Panc1 (cell line): ENCODE measurements at regions not wholly inside any gene's neighbourhood (a gene's known extent, or its start where the extent isn't known, plus 50 kb on each side); places are given as distances from the start of the nearest gene placed in this dataset.

Source experiments
- ATAC-seq: fragments of 200-7000 bp; cut with Tn5 transposase; 2 replicates; pipeline ENCODE4 v1.9.1; 2020; ENCODE audit warnings: mild to moderate bottlenecking, moderate library complexity
- BruUV-seq: library from RNA; stranded (reverse); fragments of 400-500 nt; replicated peaks from 2 replicates; lab custom pipeline; 2021; lab: Mats Ljungman, UMichigan
- CTCF ChIA-PET: fragments of 300-600 bp; sonication (Branson Sonifier 250); formaldehyde crosslinking; loops from one replicate; lab custom pipeline; 2022; ENCODE audit warnings: antibody characterized with exemption; lab: Charles Lee
- POLR2A ChIA-PET: fragments of 300-600 bp; sonication (Branson Sonifier 250); formaldehyde crosslinking; loops from one replicate; lab custom pipeline; 2022; ENCODE audit warnings: antibody characterized with exemption; lab: Charles Lee
- DNase-seq: peaks from one replicate; pipeline ENCODE4 v3.0.0-alpha.2; 2010; ENCODE audit warnings: low read depth, low spot score
- H3K27ac ChIP-seq: 2 replicates; pipeline ENCODE4 v1.5.1; 2011; ENCODE audit warnings: mild to moderate bottlenecking, low read length, inconsistent platforms
- H3K27me3 ChIP-seq: fragments of 200-500 bp; sonication (Bioruptor generic); 2 replicates; pipeline ENCODE4 v1.6.0; 2014; ENCODE audit warnings: low read length, inconsistent platforms; ENCODE audit not compliant: control insufficient read depth, insufficient read depth
- H3K36me3 ChIP-seq: fragments of 200-500 bp; sonication (Bioruptor generic); 2 replicates; pipeline ENCODE4 v1.5.1; 2014; ENCODE audit warnings: inconsistent platforms, mild to moderate bottlenecking, low read length, moderate library complexity; ENCODE audit not compliant: control insufficient read depth, insufficient read depth
- H3K4me1 ChIP-seq: 2 replicates; pipeline ENCODE4 v1.5.1; 2011; ENCODE audit warnings: inconsistent platforms, mild to moderate bottlenecking, low read length, moderate library complexity; ENCODE audit not compliant: control insufficient read depth, insufficient read depth
- H3K4me3 ChIP-seq, 2 experiments: 2 replicates each; pipeline ENCODE4 v1.5.1; 2011 to 2012; ENCODE audit warnings: low read depth in 2 of 2, low read length in 2 of 2, mild to moderate bottlenecking in 2 of 2, inconsistent platforms in 1 of 2, moderate library complexity in 1 of 2
- H3K9me3 ChIP-seq: fragments of 200-500 bp; sonication (Bioruptor generic); 2 replicates; pipeline ENCODE4 v1.5.1; 2014; ENCODE audit warnings: low read depth, mild to moderate bottlenecking, inconsistent platforms, low read length, moderate library complexity; ENCODE audit not compliant: control insufficient read depth, insufficient read depth
- CTCF ChIP-seq: fragments of 450-650 bp; IDR thresholded peaks from 2 replicates; pipeline ENCODE4 v1.5.1; 2017; ENCODE audit warnings: mild to moderate bottlenecking
- POLR2AphosphoS5 ChIP-seq: IDR thresholded peaks from 2 replicates; pipeline ENCODE4 v1.6.1; 2012; ENCODE audit warnings: mild to moderate bottlenecking, low read depth, low read length, moderate library complexity
- SIN3A ChIP-seq: IDR thresholded peaks from 2 replicates; pipeline ENCODE4 v1.6.1; 2012; ENCODE audit warnings: low read depth, mild to moderate bottlenecking, low read length, moderate library complexity, borderline replicate concordance; ENCODE audit not compliant: insufficient read depth
- TCF7L2 ChIP-seq: IDR thresholded peaks from 2 replicates; pipeline ENCODE4 v1.6.1; 2011; ENCODE audit warnings: mild to moderate bottlenecking, low read depth, low read length, inconsistent platforms
- in situ Hi-C: cut with HindIII; loops from 2 replicates; pipeline ENCODE4 v1.10.0; 2016; ENCODE audit warnings: low sequenced_read_pairs, low pct_unique_long_range_greater_than_20kb
- intact Hi-C: fragments of 100-400 bp; cut with micrococcal nuclease; formaldehyde crosslinking; loops from one replicate; pipeline ENCODE4 v1.10.0; 2022; ENCODE audit not compliant: unreplicated experiment
- TF ChIP-seq, protein P1 (sequence below), 2 experiments: IDR thresholded peaks; 2 replicates each; pipeline ENCODE4 v1.6.1; 2011 to 2012; ENCODE audit warnings: low read depth in 2 of 2, control low read depth in 1 of 2, low read length in 1 of 2, mild to moderate bottlenecking in 1 of 2, moderate library complexity in 1 of 2; ENCODE audit not compliant: insufficient read depth in 1 of 2

DNA sequence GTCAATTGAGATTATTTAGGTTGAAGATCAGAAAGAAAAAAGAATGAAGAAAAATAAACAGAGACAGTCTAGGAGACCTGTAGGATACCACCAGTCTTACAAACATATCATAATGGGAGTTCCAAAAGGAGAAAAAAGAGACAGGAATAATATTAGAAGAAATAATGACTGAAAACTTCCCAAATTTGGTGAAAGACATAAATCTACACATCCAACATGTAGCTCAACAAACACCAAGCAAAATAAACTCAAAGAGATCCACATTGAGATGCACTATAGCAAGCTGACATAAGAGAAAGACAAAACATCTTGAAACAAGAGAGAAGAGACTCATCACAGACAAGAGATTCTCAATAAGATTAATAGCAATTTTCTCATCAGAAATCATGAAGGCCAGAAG lies 274.0 kb downstream of the TFCP2L1 start:
- H3K4me1 ChIP-seq, result no peaks in the 10 kb centered on the region
- ATAC-seq (no peak), DNase-seq (no peak)
- ChIA-PET POLR2A (no interaction called here), CTCF (no interaction called here)
- in situ Hi-C loops (no loop called here), intact Hi-C loops (no loop called here)
- no peak overlapping the region for H3K4me3 ChIP-seq
- 0 out of 2 replicates have a peak, but pooled peaks cover 2% of the 10 kb centered on the region for H3K27me3 ChIP-seq
- H3K9me3 ChIP-seq, result peaks cover 4% of the 10 kb centered on the region; the same call in 1 of the 2 replicates
- TF ChIP-seq SIN3A (no peak), CTCF (no peak), TCF7L2 (no peak), POLR2AphosphoS5 (no peak)
- TF ChIP-seq, protein P1, sequence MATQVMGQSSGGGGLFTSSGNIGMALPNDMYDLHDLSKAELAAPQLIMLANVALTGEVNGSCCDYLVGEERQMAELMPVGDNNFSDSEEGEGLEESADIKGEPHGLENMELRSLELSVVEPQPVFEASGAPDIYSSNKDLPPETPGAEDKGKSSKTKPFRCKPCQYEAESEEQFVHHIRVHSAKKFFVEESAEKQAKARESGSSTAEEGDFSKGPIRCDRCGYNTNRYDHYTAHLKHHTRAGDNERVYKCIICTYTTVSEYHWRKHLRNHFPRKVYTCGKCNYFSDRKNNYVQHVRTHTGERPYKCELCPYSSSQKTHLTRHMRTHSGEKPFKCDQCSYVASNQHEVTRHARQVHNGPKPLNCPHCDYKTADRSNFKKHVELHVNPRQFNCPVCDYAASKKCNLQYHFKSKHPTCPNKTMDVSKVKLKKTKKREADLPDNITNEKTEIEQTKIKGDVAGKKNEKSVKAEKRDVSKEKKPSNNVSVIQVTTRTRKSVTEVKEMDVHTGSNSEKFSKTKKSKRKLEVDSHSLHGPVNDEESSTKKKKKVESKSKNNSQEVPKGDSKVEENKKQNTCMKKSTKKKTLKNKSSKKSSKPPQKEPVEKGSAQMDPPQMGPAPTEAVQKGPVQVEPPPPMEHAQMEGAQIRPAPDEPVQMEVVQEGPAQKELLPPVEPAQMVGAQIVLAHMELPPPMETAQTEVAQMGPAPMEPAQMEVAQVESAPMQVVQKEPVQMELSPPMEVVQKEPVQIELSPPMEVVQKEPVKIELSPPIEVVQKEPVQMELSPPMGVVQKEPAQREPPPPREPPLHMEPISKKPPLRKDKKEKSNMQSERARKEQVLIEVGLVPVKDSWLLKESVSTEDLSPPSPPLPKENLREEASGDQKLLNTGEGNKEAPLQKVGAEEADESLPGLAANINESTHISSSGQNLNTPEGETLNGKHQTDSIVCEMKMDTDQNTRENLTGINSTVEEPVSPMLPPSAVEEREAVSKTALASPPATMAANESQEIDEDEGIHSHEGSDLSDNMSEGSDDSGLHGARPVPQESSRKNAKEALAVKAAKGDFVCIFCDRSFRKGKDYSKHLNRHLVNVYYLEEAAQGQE (IDR thresholded peaks at IDR 0.05; ENCODE audit: insufficient read depth in 1 of 2, low read depth in 2 of 2, low read length in 1 of 2), result no peak
- BruUV-seq, result no TSS peak
- no peak overlapping the region for H3K27ac ChIP-seq
- H3K36me3 ChIP-seq, result no peaks in the 10 kb centered on the region

GRCh38 chr2:121014876-121015275 lies 270.1 kb downstream of the TFCP2L1 start:
- intact Hi-C loops, result no loop called here
- no TSS peak for BruUV-seq
- POLR2A ChIA-PET, result no interaction called here

More at GRCh38 chr2:121014876-121015275, 270.1 kb downstream of the TFCP2L1 start:
- Histone ChIP-seq H3K4me3 (no peak overlapping the region), H3K36me3 (no peaks in the 10 kb centered on the region), H3K27ac (no peak overlapping the region), H3K4me1 (no peaks in the 10 kb centered on the region), H3K27me3 (no peaks in the 10 kb centered on the region), H3K9me3 (peaks cover 4% of the 10 kb centered on the region; the same call in 1 of the 2 replicates)
- in situ Hi-C loops, result no loop called here
- CTCF ChIA-PET, result no interaction called here
- DNase-seq, result no peak
- no peak for TF ChIP-seq SIN3A
- TF ChIP-seq POLR2AphosphoS5, result no peak
- TF ChIP-seq TCF7L2, result no peak
- TF ChIP-seq CTCF, result no peak
- TF ChIP-seq, protein P1 (IDR thresholded peaks at IDR 0.05; ENCODE audit: insufficient read depth in 1 of 2, low read depth in 2 of 2, low read length in 1 of 2), result no peak
- ATAC-seq, result no peak
